BJ (cell line): ENCODE measurements at regions not wholly inside any gene's neighbourhood (a gene's known extent, or its start where the extent isn't known, plus 50 kb on each side); places are given as distances from the start of the nearest gene placed in this dataset.

Source experiments
- CTCF ChIA-PET: fragments of 350-600 bp; formaldehyde crosslinking; extraction: SDS; loops from one replicate; lab custom pipeline; 2021; ENCODE audit warnings: antibody characterized with exemption, inconsistent platforms; lab: Yijun Ruan, JAX
- POLR2A ChIA-PET: fragments of 300-600 bp; sonication (Branson Sonifier 250); formaldehyde crosslinking; extraction: SDS; loops from one replicate; lab custom pipeline; 2021; ENCODE audit warnings: antibody characterized with exemption; lab: Charles Lee
- DNase-seq: peaks from one replicate; pipeline ENCODE4 v3.0.0-alpha.2; 2011; ENCODE audit warnings: low read depth
- H3K27me3 ChIP-seq: 2 replicates; pipeline ENCODE4 v1.6.0; 2011; ENCODE audit warnings: low read length; ENCODE audit not compliant: control insufficient read depth, insufficient read depth
- H3K36me3 ChIP-seq: 2 replicates; pipeline ENCODE4 v1.5.1; 2011; ENCODE audit warnings: low read length; ENCODE audit not compliant: control insufficient read depth, insufficient read depth
- H3K4me3 ChIP-seq: 2 replicates; pipeline ENCODE4 v1.5.1; 2011; ENCODE audit warnings: low read depth, mild to moderate bottlenecking, control low read depth, low read length
- CTCF ChIP-seq: IDR thresholded peaks from 2 replicates; pipeline ENCODE4 v1.5.1; 2011; ENCODE audit warnings: low read depth, mild to moderate bottlenecking, control low read depth, inconsistent platforms, low read length, moderate library complexity; ENCODE audit not compliant: insufficient read depth

- Histone ChIP-seq H3K27me3 (no peaks in the 10 kb centered on the region), H3K36me3 (no peaks in the 10 kb centered on the region), H3K4me3 (no peak overlapping the region)
- no peak for TF ChIP-seq CTCF
- ChIA-PET POLR2A (no interaction called here), CTCF (no interaction called here)
- DNase-seq = no peak
These were observed 319.2 kb downstream of the DRD1 start for GRCh38 chr5:175124821-175125220.

DNA sequence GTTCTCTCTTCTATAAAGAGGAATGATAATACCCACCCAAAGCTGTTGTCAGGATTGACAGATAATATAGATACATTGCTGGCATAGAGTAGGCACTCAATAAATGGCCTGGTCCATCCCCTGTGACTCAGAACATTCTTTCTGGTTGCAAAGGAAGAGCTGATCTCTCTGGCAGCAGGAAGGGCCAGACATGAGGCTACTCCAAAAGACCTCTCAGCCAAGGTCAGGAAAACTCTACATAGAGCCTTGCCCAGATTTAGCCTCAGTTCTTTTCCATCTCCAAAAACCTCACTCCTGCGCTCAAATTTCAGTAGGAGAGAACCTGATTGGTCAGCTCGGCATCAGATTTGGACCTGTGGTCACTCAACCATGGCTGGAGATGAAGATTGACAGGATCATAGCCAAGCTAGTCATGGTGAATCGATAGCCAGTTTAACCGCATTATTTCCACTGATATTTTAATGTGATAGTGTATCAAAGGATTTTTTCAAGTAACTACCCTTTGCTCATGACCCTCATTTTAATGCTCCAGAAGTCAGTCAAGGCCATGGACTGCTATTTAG, 319.6 kb downstream of the DRD1 start:
- no peaks in the 10 kb centered on the region for H3K36me3 ChIP-seq
- CTCF ChIA-PET = no interaction called here
- H3K4me3 ChIP-seq = no peak overlapping the region
- H3K27me3 ChIP-seq = no peaks in the 10 kb centered on the region
- no peak for TF ChIP-seq CTCF
- no peak for DNase-seq
- POLR2A ChIA-PET = no interaction called here

- CTCF ChIA-PET = no interaction called here
- POLR2A ChIA-PET = no interaction called here
- DNase-seq = no peak
- Histone ChIP-seq H3K36me3 (no peaks in the 10 kb centered on the region), H3K27me3 (no peaks in the 10 kb centered on the region), H3K4me3 (no peak overlapping the region)
- no peak for TF ChIP-seq CTCF
These were observed 320.4 kb downstream of the DRD1 start for GRCh38 chr5:175123542-175123941.

GRCh38 chr5:175121457-175121856, 322.5 kb downstream of the DRD1 start:
- no peak for TF ChIP-seq CTCF
- Histone ChIP-seq H3K4me3 (no peak overlapping the region), H3K27me3 (no peaks in the 10 kb centered on the region), H3K36me3 (no peaks in the 10 kb centered on the region)
- no peak for DNase-seq
- ChIA-PET POLR2A (no interaction called here), CTCF (no interaction called here)

- TF ChIP-seq CTCF = no peak
- Histone ChIP-seq H3K36me3 (no peaks in the 10 kb centered on the region), H3K27me3 (no peaks in the 10 kb centered on the region), H3K4me3 (no peak overlapping the region)
- CTCF ChIA-PET = no interaction called here
- no peak for DNase-seq
- POLR2A ChIA-PET = no interaction called here
These were observed 323.6 kb downstream of the DRD1 start for GRCh38 chr5:175120412-175120811.
